ENCODE measurements at regions not wholly inside any gene's neighbourhood (a gene's known extent, or its start where the extent isn't known, plus 50 kb on each side); places are given as distances from the start of the nearest gene placed in this dataset.

- intact Hi-C loops (cut with DNase I) = no loop called here
- Histone ChIP-seq H3K36me3 (no peaks in the 10 kb centered on the region), H3K9me3 (no peaks in the 10 kb centered on the region), H3K27ac (no peak overlapping the region), H3K4me3 (no peak overlapping the region), H3K4me1 (no peaks in the 10 kb centered on the region), H3K27me3 (no peaks in the 10 kb centered on the region), H3K9ac (ENCODE audit: low read depth in 2 of 2, low read length in 2 of 2) (no peak overlapping the region)
- TF ChIP-seq CTCF (IDR thresholded peaks at IDR 0.05) = no peak
- no peak for DNase-seq
These were observed 624.7 kb downstream of the TDRD15 start for GRCh38 chr2:21748501-21748900.

DNA sequence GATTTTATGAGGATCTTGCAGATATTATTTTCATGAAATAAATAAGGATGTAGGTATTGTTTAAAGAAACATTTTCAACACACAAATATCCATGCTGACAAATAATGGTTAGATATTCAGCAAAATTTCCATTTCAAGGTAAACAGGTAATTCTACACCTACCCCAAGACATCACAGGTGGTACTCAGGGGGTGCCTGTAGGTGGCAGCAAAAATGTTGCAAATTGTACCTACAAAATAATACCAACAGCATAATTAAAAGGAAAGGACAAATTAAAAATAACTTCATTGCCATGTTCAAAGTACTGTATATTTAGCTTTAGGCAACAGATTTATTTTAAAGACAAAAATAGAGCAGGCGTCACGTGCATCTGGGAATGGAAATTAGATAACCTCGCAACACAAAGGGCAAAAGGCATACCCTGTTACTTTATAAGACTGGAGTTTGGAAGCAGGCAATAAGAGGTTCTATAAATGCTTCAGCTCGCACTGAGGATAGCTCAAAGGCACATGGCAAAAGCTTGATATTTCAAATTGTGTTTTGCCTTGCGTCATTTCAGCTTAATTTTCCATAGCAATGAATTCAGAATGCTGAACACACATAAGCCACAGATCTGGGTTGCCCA, 630.5 kb downstream of the TDRD15 start:
- H3K4me3 ChIP-seq = no peak overlapping the region
- DNase-seq = no peak
- no peak for TF ChIP-seq CTCF (IDR thresholded peaks at IDR 0.05)
- H3K4me1 ChIP-seq = no peaks in the 10 kb centered on the region
- H3K27ac ChIP-seq = no peak overlapping the region
- intact Hi-C loops (cut with DNase I) = no loop called here
- no peaks in the 10 kb centered on the region for H3K9me3 ChIP-seq
- H3K9ac ChIP-seq (ENCODE audit: low read depth in 2 of 2, low read length in 2 of 2) = no peak overlapping the region
- H3K27me3 ChIP-seq = no peaks in the 10 kb centered on the region
- H3K36me3 ChIP-seq = no peaks in the 10 kb centered on the region

DNA sequence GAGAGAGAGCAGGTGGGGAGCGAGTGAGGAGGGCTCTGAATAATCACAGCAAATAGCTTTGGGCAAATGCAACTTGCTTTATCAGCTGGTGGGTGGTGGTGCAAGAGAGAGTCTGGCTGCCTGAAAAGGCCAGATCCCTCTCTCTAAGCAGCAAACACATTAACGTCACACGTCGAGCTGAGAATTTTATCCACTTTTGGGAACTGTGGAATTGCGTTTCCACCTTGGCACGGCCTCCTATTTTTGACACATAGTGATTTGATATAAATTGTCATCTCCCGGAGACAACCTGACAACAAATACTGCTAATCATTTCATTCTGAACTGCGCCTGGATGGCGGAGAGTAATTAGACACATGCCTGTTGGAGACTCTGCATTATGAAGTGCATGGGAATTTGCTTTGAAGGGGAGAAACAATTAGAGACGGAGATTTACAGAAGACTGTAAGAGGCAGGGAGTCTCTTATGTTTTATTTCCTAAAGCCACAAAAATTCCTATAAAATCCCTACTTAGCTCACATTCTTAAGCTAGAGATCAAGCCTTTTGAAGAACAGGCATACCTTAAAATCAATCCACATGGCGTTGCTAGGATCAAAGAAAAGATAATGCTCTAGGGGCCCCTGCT, 634.1 kb downstream of the TDRD15 start:
- Histone ChIP-seq H3K9me3 (no peaks in the 10 kb centered on the region), H3K4me1 (no peaks in the 10 kb centered on the region), H3K36me3 (no peaks in the 10 kb centered on the region), H3K27me3 (no peaks in the 10 kb centered on the region), H3K9ac (ENCODE audit: low read depth in 2 of 2, low read length in 2 of 2) (no peak overlapping the region), H3K4me3 (no peak overlapping the region), H3K27ac (no peak overlapping the region)
- intact Hi-C loops (cut with DNase I) = no loop called here
- DNase-seq = no peak
- no peak for TF ChIP-seq CTCF (IDR thresholded peaks at IDR 0.05)

GRCh38 chr2:21759819-21760218, 636.1 kb downstream of the TDRD15 start:
- intact Hi-C loops (cut with DNase I) = no loop called here

DNA sequence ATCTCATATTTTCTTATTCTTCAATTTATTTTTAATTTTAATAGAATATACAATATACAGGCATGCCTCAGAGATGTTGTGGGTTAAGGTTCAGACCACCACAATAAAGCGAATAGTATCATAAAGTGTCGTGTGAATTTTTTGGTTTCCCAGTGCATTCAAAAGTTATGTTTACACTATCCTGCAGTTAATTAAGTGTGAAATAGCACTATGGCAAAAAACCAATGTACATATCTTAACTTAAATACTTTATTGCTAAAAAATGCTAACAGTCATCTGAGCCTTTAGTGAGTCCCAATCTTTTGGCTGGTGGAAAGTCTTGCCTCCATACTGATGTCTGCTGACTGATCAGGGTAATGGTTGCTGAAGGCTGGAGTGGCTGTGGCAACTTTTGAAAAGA, 637.6 kb downstream of the TDRD15 start:
- intact Hi-C loops (cut with DNase I) = no loop called here
- Histone ChIP-seq H3K27ac (no peak overlapping the region), H3K4me3 (no peak overlapping the region), H3K4me1 (no peaks in the 10 kb centered on the region), H3K27me3 (no peaks in the 10 kb centered on the region), H3K9me3 (no peaks in the 10 kb centered on the region), H3K36me3 (no peaks in the 10 kb centered on the region), H3K9ac (ENCODE audit: low read depth in 2 of 2, low read length in 2 of 2) (no peak overlapping the region)
- TF ChIP-seq CTCF (IDR thresholded peaks at IDR 0.05) = no peak
- DNase-seq = no peak

More at GRCh38 chr2:21759819-21760218, 636.1 kb downstream of the TDRD15 start:
- Histone ChIP-seq H3K9ac (ENCODE audit: low read depth in 2 of 2, low read length in 2 of 2) (no peak overlapping the region), H3K36me3 (no peaks in the 10 kb centered on the region), H3K4me3 (no peak overlapping the region), H3K4me1 (no peaks in the 10 kb centered on the region), H3K27ac (no peak overlapping the region), H3K27me3 (no peaks in the 10 kb centered on the region), H3K9me3 (no peaks in the 10 kb centered on the region)
- DNase-seq = no peak
- TF ChIP-seq CTCF (IDR thresholded peaks at IDR 0.05) = no peak

Measured in colonic mucosa (tissue), 4 donors.